ENCODE measurements at regions not wholly inside any gene's neighbourhood (a gene's known extent, or its start where the extent isn't known, plus 50 kb on each side); places are given as distances from the start of the nearest gene placed in this dataset.

DNA sequence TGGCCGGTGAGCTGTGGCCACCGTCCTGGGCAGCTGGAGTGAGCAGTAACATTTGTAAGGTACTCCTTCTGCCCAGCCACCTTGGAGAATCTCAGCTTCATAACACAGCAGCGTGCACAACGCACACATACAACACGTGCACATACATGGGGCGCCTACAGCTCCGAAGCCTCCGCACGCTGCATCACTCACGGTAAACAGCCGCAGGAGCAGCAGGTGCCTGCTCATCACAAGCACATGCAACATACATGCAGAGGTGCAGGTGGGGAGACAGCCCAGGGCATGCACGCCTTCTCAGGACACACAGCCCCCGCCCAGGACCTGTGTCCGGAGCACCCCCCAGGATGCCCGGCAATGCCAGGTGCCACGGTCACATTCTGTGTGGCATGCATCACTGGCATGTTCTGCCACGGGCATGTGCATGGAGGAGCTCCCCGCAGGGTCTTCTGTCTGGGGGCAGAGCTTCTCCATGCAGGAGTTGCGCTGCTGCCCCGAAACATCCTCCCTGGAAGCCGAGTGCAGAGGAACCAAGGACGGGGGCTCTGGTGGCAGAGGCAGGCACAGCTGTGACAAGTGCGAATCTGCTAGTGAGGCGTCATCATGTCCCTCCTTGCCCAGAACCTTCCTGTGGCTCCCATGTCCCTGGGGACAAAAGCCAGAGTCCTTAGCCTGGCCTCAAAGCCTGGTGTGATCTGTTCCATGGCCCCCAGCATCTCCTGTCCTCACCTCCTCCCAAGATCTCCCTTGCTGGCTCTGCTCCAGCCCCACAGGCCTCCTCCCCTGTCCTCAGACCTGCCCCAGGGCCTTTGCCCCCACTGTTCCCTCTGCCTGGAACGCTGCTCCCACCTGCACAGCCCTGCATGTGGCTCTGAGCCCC lies 184.0 kb upstream of the GSE1 start:
- TF ChIP-seq, protein P1, sequence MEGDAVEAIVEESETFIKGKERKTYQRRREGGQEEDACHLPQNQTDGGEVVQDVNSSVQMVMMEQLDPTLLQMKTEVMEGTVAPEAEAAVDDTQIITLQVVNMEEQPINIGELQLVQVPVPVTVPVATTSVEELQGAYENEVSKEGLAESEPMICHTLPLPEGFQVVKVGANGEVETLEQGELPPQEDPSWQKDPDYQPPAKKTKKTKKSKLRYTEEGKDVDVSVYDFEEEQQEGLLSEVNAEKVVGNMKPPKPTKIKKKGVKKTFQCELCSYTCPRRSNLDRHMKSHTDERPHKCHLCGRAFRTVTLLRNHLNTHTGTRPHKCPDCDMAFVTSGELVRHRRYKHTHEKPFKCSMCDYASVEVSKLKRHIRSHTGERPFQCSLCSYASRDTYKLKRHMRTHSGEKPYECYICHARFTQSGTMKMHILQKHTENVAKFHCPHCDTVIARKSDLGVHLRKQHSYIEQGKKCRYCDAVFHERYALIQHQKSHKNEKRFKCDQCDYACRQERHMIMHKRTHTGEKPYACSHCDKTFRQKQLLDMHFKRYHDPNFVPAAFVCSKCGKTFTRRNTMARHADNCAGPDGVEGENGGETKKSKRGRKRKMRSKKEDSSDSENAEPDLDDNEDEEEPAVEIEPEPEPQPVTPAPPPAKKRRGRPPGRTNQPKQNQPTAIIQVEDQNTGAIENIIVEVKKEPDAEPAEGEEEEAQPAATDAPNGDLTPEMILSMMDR (IDR thresholded peaks at IDR 0.05), result no peak
- no peak for TF ChIP-seq POLR2A (IDR thresholded peaks at IDR 0.05)

All from lower leg skin (tissue), 3 donors.